ENCODE measurements at regions not wholly inside any gene's neighbourhood (a gene's known extent, or its start where the extent isn't known, plus 50 kb on each side); places are given as distances from the start of the nearest gene placed in this dataset.
A peak's percentile ranks its signal among the peaks of the same experiment; 100 is the strongest.

- H3K27ac ChIP-seq = no peak overlapping the region
- H4K20me1 ChIP-seq = no peaks in the 10 kb centered on the region
- H3K9me3 ChIP-seq (replicated peaks in 1 of 11) = no peaks in the 10 kb centered on the region; a peak in 1 of 22 replicates
- peaks cover 0 to 22% (median 4%) of the 10 kb centered on the region in 10 experiments; a peak in 8 of 20 replicates for H3K4me1 ChIP-seq
- no peaks in the 10 kb centered on the region for H3K27me3 ChIP-seq
- H3K4me3 ChIP-seq = no peak overlapping the region
- TF ChIP-seq Cebpa-rat (IDR thresholded peaks at IDR 0.05) = no peak
- no peaks in the 10 kb centered on the region for H3K36me3 ChIP-seq
- H3K9ac ChIP-seq = no peak overlapping the region
- no peak overlapping the region for H3K4me2 ChIP-seq
Observed at GRCh38 chr3:135454890-135455289, 510.6 kb upstream of the PPP2R3A start.

DNA sequence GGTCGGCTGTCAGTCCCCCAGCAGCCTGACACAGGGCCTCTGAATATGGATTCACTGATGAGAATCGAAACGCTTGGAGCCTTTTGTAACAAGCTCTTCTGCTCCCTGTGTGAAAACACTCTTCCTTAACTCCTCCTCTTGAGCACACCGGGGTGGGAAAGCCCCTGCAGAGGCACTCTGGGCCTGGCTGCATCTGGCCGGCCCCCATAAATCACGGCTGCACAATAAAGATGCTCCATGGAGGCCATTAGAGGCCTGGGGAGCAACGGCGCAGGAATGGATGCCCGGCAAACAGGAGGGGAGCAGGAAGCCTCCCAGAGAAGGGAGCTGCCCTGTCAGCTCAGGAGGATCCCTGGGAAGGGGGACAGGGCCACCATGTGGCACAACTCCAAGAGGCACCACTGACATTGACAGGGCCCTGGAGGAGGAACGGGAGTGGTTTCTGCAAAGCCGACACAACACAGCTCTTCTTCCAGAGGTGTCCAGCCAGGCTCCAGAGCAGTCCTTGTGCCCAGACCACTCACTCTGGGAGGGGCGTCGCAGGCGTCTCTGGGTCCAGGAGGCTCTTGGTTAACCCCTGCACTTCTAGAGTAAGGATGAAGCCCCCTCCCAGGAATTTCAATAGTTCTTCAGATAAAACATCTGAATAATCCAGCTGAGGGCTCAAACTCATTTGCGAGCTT, 509.3 kb upstream of the PPP2R3A start:
- TF ChIP-seq Cebpa-rat (IDR thresholded peaks at IDR 0.05) = no peak
- no peak overlapping the region for H3K9ac ChIP-seq
- H3K4me2 ChIP-seq = no peak overlapping the region

DNA sequence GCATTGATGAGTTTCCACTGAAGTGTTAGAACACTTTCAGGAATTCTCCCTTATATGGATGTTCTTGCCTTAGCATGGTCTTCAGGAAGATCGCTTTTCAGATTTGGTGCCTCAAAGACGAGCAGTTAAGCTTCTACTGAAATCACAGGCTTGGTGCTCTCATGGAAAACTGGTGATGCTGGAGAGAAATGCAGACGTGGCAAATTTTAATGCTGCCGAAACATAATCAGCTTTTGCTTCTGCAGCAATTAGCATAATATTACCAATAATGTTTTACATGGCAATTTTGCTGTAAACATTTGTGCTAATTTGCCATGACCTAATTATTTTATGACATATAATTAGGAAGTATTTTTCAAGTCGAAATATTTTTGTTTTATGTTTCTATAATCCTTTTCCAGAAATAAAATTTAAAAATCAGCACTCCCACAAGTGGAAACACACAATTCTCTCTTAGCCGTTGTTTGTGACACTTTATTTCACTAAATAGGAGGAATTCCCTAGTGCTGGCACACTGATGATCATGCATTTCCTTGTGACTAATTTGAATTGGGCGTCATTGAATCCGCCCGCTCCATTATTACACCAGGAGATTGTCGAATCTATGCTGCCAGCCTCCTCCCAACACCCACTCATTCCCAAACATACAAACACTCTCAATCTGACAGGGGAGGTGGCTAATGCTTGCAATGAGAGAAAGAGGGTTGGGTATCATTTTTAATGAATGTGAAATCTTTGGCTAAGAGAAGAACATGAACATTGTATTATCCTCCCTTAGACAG, 506.8 kb upstream of the PPP2R3A start:
- H3K27ac ChIP-seq = no peak overlapping the region
- H3K4me3 ChIP-seq = no peak overlapping the region
- no peak overlapping the region for H3K4me2 ChIP-seq
- no peak for TF ChIP-seq Cebpa-rat (IDR thresholded peaks at IDR 0.05)
- H3K4me1 ChIP-seq = no peaks in the 10 kb centered on the region
- no peaks in the 10 kb centered on the region for H3K27me3 ChIP-seq
- H3K9me3 ChIP-seq (replicated peaks in 1 of 11) = no peaks in the 10 kb centered on the region; a peak in 1 of 22 replicates
- no peaks in the 10 kb centered on the region for H4K20me1 ChIP-seq
- no peak overlapping the region for H3K9ac ChIP-seq
- no peaks in the 10 kb centered on the region for H3K36me3 ChIP-seq

More for the DNA sequence above, 509.3 kb upstream of the PPP2R3A start:
- H4K20me1 ChIP-seq = no peaks in the 10 kb centered on the region
- H3K4me1 ChIP-seq = peaks cover 0 to 11% (median 1%) of the 10 kb centered on the region in 10 experiments; a peak in 7 of 20 replicates
- H3K36me3 ChIP-seq = no peaks in the 10 kb centered on the region
- no peak overlapping the region for H3K4me3 ChIP-seq
- no peaks in the 10 kb centered on the region; a peak in 1 of 22 replicates for H3K9me3 ChIP-seq (replicated peaks in 1 of 11)
- no peaks in the 10 kb centered on the region for H3K27me3 ChIP-seq
- H3K27ac ChIP-seq = no peak overlapping the region

GRCh38 chr3:135460273-135460672, 505.3 kb upstream of the PPP2R3A start:
- Histone ChIP-seq H4K20me1 (no peaks in the 10 kb centered on the region), H3K9ac (no peak overlapping the region), H3K9me3 (replicated peaks in 1 of 11) (no peaks in the 10 kb centered on the region; a peak in 1 of 22 replicates), H3K4me1 (no peaks in the 10 kb centered on the region), H3K36me3 (no peaks in the 10 kb centered on the region), H3K27me3 (no peaks in the 10 kb centered on the region), H3K27ac (no peak overlapping the region), H3K4me2 (no peak overlapping the region), H3K4me3 (no peak overlapping the region)
- TF ChIP-seq Cebpa-rat (IDR thresholded peaks at IDR 0.05) = no peak

GRCh38 chr3:135471911-135472310, 493.6 kb upstream of the PPP2R3A start:
- Histone ChIP-seq H3K36me3 (no peaks in the 10 kb centered on the region), H3K4me2 (no peak overlapping the region), H3K4me1 (peaks cover 0 to 4% (median 0%) of the 10 kb centered on the region in 10 experiments; a peak in 1 of 20 replicates), H3K4me3 (no peak overlapping the region), H3K9ac (no peak overlapping the region), H3K9me3 (replicated peaks in 1 of 11) (no peaks in the 10 kb centered on the region), H4K20me1 (no peaks in the 10 kb centered on the region), H3K27me3 (no peaks in the 10 kb centered on the region), H3K27ac (no peak overlapping the region)
- TF ChIP-seq Cebpa-rat (IDR thresholded peaks at IDR 0.05) = no peak

- H3K27me3 ChIP-seq = no peaks in the 10 kb centered on the region
- peaks cover 0 to 4% (median 0%) of the 10 kb centered on the region in 10 experiments; a peak in 1 of 20 replicates for H3K4me1 ChIP-seq
- TF ChIP-seq Cebpa-rat (IDR thresholded peaks at IDR 0.05) = no peak
- H3K9ac ChIP-seq = no peak overlapping the region
- no peak overlapping the region for H3K27ac ChIP-seq
- H3K4me2 ChIP-seq = no peak overlapping the region
- no peaks in the 10 kb centered on the region for H4K20me1 ChIP-seq
- H3K4me3 ChIP-seq = no peak overlapping the region
- no peaks in the 10 kb centered on the region for H3K9me3 ChIP-seq (replicated peaks in 1 of 11)
- no peaks in the 10 kb centered on the region for H3K36me3 ChIP-seq
Observed at GRCh38 chr3:135473449-135473848, 492.1 kb upstream of the PPP2R3A start.

GRCh38 chr3:135487261-135487660, 478.3 kb upstream of the PPP2R3A start:
- no peak for TF ChIP-seq Cebpa-rat (IDR thresholded peaks at IDR 0.05)
- H3K4me3 ChIP-seq = no peak overlapping the region
- no peak overlapping the region for H3K27ac ChIP-seq
- no peaks in the 10 kb centered on the region for H3K36me3 ChIP-seq
- no peaks in the 10 kb centered on the region for H3K27me3 ChIP-seq
- peak overlapping the region; percentile 1 to 51 (median 29); a peak in 16 of 22 replicates for H3K4me2 ChIP-seq
- H4K20me1 ChIP-seq = no peaks in the 10 kb centered on the region
- no peak overlapping the region for H3K9ac ChIP-seq
- H3K9me3 ChIP-seq (replicated peaks in 1 of 11) = no peaks in the 10 kb centered on the region
- H3K4me1 ChIP-seq = peaks cover 4 to 10% (median 6%) of the 10 kb centered on the region in 10 experiments; a peak in 15 of 20 replicates

GRCh38 chr3:135490219-135490915, 475.2 kb upstream of the PPP2R3A start:
- no peak for TF ChIP-seq Cebpa-rat (IDR thresholded peaks at IDR 0.05)
- Histone ChIP-seq H3K27ac (no peak overlapping the region), H3K4me2 (no peak overlapping the region), H3K9ac (no peak overlapping the region), H3K36me3 (no peaks in the 10 kb centered on the region), H4K20me1 (no peaks in the 10 kb centered on the region), H3K4me1 (peaks cover 4 to 10% (median 6%) of the 10 kb centered on the region in 10 experiments; a peak in 15 of 20 replicates), H3K27me3 (no peaks in the 10 kb centered on the region), H3K4me3 (no peak overlapping the region), H3K9me3 (replicated peaks in 1 of 11) (no peaks in the 10 kb centered on the region)

DNA sequence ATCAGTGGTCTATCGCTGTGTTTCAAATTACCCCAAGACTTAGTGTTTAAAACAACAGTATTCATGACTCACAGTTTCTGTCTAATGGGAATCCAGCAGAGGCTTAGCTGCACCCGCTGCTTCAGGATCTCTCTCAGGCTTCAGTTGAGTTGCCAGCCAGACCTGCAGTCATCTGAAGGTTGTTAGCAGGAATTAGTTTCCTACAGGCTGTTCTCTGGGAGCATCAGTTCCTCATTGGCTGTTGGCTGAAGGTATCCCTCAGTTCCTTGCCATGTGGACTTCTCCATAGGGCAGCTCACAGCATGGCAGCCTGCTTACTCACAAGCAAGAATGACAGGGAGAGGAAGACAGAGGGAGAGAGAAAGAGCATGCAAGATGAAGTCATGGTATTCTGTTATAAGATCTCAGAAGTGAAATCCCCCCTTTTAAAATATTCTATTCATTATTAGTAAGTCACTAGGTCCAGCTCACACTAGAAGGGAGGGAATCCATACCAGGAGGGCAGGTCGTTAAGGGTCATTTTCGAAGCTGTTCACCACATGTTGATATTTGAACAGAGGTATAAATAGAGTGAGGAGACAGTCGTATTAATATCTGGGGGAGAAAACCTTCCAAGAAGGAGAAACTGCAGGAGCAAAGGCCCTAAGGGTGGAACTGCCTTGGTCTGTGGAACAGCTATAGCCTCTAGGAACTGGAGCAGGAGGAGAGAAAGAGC, 473.9 kb upstream of the PPP2R3A start:
- Histone ChIP-seq H3K27ac (no peak overlapping the region), H3K9me3 (replicated peaks in 1 of 11) (no peaks in the 10 kb centered on the region), H3K4me1 (peaks cover 4 to 10% (median 6%) of the 10 kb centered on the region in 10 experiments; a peak in 15 of 20 replicates), H3K4me2 (no peak overlapping the region), H4K20me1 (no peaks in the 10 kb centered on the region), H3K27me3 (no peaks in the 10 kb centered on the region), H3K4me3 (no peak overlapping the region), H3K36me3 (no peaks in the 10 kb centered on the region), H3K9ac (no peak overlapping the region)
- TF ChIP-seq Cebpa-rat (IDR thresholded peaks at IDR 0.05) = no peak
